ENCODE measurements at regions not wholly inside any gene's neighbourhood (a gene's known extent, or its start where the extent isn't known, plus 50 kb on each side); places are given as distances from the start of the nearest gene placed in this dataset.

DNA sequence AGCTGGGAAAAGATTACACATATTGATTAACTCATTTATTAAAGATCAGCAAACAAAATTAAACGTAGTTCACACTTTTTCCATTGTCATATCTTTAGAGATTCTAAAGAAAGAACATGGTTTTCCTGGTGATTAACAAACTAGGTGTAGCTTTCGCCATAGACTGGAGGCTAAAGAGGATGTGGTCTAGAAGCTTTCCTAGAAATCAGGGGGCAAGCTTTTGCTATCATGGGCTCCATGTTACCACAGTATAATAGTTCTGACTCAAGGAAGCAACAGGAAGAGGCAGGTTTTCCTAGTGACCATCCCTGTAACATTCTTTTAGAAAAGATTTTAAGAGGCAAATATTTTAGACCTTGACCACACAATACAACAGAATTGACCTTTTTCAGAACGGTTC is 232.7 kb downstream of the METTL4 start:
- DNase-seq: no peak

DNA sequence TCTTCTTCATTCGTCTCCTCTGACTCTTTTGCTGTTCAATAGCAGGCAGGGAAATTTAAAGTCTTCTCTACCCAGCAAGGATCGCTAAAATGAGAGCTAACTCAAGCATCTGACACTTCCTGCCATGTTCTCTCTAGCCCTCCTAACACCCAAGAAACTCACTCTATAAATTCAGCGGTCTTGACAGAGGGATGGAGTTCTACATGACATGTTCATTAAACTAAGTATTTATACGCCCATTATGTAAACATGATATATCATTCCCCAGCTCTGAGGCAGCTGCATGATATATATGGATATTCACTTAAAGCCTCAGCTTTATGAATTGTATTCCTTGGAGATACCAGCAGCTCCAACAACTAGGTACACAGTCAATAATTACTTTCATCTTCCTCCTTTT is 231.0 kb downstream of the METTL4 start:
- no peak for DNase-seq

DNA sequence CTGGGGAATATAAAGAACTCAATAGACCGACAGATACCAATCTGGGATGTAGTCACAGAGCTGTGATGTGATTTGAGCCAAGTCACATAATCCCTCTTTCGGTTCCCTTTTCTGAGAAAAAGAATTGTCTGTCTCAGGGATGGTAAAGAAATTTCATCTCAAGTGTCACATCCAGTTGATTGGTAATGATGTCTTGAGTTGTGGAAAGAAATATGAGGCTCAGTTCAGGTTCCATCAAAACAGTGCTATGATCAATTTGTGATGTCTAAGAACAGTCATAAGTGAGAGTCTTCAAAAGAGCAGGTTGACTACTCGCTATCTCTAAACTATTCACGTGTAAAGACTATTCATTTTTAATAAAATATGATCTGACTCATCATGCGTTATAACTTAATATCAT is 223.3 kb downstream of the METTL4 start:
- no peak for DNase-seq

DNA sequence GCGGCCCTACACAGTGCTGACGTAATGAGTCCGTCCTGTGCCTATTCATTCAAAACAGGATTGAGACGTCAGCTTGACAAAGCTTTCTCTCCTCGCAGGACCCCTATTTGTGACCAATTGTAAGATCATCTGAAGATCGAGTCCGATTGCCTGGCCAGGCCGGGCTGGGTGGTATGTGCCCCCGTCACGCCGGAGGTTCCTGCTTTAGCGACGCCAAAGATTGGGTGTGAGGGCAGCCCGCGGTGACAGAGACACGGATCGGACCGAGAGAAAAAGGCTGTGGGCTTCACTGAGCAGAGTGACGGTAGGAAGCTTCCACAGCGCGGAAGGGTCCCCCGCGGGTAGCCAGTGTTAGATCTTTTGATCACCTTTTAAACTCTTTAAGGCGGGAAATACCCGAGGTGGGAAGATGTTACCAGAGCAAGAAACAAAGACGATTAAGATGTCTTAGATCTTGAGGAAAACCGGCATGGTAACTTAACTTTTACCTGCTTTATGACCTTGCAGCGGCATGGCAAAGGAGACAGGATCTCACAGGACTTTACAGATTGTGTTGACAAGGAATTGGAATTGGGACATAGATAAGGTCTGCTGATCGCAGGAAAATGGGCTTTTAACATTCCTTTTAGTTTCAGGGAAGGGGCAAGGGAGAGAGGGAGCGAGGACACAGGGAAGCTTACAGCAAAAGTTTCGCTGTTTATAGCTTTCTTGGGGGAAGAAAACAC is 220.0 kb downstream of the METTL4 start:
- no peak for DNase-seq

DNA sequence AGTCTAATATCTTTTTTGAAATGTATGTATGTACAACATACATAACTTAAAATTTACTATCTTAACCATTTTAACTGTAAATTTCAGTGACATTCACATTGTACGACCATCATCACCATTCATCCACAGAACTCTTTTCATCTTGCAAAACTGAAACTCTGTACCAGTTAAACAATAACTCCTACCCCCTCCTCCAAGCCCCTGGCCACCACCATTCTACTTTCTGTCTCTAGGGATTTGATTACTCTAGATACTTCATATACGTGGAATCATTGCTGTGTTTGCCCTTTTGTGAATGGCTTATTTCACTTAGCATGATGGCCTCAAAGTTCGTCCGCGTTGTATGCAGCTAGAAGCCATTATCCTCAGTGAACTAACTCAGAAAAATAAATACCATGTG is 217.0 kb downstream of the METTL4 start:
- DNase-seq: no peak

DNA sequence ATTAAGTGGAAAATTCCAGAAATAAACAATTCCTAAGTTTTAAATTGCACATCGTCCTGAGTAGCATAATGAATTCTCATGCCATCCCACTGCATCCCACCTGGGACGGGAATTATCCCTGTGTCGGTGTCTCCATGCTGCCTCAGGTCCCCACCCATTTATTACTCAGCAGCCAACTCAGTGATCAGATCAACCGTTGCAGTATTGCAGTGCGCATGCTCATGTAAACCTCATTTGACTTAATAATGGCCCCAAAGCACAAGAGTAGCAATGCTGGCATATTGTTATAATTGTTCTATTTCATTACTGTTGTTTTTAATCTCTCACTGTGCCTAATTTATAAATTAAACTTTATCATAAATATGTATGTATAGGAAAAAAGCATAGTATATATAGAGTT is 214.4 kb downstream of the METTL4 start:
- DNase-seq: no peak

DNA sequence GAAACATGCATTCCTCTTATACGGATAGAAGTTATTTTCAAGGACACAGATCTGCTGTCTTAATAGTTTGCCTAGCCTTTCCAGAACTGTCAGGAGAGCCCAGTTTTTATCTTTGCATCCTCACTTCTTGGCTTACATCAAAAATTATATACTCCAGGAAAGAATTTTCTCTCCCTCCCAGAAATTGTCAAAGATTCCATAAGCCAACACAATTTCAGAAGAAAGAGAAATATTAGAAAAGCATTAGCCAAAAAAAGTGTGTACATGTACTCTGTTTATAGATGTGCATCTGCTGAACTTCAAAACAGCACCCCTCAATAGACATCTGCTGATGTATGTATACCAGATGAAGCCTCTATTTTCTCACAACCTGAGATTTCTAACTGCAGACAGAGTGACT is 210.4 kb downstream of the METTL4 start:
- no peak for DNase-seq

DNA sequence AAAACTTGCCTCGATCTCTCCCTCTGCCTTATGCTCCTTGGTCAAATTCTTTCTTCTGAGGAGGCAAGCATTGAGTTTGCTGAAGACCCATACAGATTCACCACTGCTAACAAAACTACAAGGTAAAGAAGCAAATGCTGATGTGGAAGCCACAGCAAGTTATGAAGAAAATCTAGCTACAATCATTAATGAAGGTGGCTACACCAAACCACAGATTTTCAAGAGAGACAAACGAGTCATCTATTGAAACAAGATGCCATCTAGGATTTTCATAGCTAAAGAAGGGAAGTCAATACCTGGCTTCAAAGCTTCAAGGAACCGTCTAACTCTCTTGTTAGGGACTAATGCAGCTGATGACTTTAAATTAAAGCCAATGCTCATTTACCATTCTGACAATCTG is 203.2 kb downstream of the METTL4 start:
- no peak for DNase-seq

DNA sequence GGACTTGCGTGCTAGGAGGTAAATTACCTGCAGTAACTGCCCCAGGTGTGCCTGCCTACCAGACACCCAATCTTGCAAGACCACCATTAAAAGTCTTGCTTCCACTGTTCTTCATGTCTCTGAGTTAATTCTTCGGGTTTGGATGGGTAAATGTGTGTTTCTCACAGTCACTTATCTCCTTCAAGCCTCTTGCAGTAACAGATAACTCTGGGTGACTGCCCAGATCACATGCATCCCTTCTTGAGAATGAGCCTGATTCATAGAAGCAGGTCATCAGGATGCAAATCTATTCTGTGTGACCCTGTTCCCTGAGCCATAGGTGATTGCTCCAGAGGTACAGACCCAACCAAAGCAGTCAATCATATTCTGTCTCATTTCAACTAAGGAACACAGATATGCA is 194.6 kb downstream of the METTL4 start:
- DNase-seq: no peak

DNA sequence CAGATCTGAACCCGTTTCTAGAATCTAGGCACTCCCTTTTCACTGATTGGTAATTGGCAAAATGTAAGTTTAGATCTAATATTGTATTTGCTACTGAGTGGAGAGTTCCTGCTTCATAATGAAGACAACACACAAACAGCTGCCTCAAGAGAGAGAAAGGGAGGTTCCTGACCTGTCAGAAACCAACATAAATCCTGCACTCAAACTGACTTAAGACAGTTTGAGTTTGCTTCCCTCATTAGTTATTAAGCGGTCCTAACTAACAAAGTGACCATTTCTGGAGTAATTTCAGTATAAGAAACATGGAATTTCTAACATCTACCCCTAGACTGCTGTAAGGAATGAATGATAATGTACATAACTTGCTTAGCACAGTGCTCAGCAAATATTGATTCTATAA is 191.2 kb downstream of the METTL4 start:
- no peak for DNase-seq

DNA sequence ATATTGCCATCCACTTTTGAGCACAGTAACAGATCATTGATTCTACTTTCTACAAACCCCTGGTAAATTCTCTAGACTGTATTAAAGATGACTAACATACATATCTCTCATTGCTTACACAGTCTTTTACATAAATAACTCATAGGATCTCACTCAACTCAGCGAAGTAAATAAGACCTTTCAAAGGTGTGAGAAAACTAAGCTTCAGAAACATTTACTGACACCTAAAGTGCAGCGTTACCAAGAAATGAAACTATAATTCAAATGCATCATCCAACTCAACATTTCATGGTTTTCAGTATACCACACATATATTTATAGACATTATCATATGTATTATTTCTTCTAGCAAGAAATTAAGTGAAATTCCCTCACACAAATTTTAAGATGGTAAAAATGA is 189.8 kb downstream of the METTL4 start:
- no peak for DNase-seq

DNA sequence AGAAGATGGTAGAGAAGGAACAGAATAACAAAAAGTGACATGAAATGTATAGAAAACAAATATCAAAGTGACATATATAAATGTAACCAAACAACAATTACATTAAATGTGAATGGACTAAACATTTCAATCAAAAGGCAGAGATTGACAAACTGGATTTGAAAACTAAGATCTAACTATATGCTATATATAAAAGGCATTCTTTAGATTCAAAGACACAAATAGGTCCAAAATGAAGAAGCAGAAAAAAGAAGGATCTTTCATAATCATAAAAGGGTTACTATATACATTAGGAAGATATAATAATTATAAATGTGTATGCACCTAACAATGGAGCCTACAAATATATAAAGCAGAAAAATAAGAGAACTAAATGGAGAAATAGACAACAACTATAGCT is 183.7 kb downstream of the METTL4 start:
- DNase-seq: no peak

DNA sequence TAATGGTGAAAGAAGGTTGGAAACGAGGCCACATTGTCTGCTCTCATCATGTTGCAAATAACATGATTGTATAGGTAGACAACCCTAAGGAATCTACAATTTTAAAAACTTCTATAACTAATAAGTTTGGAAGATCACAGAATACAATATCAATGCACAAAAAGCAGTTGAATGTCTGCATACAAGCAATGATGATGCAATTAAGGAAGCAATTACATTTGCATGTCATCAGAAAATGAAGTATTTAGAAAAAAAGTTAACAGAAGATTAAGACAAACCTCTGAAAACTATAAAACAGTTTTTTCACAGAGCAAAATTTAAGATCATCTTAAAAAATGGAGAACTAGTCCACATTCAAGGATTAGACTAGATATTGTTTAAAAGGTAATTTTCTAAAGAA is 181.1 kb downstream of the METTL4 start:
- DNase-seq: no peak

DNA sequence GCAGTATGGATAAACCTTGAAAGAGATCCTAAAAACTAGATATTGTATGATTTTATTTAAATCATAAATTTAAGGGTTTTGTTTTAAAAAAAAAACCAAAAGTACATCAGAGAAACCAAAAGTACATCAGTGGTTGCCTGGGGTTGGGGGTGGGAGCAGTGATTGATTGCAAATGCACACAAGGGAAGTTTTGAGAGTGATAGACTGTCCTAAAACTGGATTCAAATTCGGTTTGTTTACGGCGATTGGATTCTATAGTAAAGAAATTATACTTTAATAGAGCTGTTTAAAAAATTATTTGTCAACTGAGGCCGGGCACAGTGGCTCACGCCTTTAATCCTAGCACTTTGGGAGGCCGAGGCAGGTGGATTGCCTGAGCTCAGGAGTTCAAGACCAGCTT is 179.8 kb downstream of the METTL4 start:
- no peak for DNase-seq

DNA sequence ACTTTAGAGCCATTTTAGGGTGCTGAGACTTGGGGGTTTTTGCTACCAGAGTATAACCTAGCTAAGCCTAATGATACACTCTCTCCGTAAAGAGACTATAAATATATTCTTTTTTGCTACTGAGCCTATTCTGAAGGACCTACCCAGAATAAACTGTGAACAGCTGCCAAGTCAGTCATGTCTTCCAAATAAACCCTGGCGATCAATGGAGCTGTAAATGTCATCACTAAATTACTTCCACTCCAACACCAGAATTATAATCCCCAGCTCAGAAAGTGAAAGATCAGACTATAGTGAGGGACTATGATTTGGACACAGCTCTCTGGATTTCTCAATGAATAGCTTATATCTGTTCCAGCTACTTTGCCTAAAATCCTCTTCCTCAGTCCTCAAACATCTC is 178.9 kb downstream of the METTL4 start:
- DNase-seq: no peak

DNA sequence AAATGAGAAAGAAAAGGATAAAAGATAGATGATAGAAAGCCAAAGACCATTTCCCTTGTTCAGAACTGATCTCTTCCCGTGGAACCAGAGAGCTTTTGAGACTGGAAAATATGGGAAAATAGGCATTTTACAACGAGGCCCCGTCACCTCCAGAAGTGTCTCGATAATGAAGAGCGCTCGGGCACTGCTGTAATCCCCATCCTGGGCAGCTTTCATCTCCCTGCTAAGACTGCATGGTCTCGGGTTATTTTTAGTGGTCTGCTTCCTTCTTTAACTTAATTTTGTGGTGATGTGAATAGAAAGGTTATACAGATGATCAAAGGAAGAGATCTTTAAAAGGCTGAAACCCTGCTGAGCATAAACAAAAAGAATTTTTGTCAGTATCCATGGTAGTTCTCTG is 176.6 kb downstream of the METTL4 start:
- peak; percentile 25 for DNase-seq

DNA sequence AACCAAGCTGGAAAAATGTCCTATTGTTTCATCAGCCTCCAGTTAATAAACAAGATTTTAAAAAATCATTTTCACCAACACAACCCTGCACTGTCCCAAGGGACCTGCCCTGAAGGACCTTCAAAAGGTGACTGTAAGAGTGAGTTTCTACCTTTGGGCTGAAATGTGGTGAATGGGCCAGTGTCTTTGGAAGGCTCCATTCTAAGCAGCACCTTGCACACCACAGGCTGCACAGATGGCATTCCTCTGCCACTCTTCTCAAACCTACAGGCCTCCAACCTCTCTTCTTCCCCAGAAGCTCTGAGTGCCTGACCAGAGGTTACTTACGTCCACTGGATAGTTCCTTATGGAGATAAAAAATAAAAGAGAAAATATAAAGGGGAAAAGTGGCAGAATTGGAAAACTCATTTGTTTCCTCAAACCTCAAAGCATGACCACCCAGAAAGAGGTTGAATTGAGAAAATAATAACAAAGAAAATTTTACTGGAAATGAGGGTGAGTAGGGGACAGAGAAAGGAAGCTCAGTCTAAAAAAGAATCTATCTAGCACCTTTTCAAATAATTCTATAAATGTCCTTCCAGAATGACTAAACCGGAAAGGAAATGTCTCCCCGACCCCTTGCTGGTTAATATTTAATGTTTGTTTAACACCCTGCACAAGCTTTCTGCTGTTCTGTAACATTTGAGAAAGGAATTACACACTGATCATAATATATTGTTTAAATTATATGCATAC is 175.7 kb downstream of the METTL4 start:
- no peak for DNase-seq

DNA sequence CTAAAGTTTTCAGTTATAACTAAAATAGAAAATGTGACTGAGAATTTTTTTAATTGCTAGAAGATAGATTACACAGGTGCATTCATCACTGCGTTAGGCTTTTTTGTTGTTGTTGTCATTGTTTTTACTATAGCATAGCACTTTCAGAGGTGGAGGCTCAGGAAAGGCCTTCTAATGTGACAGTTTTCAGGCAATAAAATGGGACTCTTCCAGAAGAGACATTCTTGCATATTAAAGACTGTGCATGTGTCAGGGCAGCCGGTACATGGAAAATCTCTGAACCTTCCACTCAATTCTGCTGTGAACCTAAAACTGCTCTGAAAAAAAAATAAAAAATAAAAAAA is 175.2 kb downstream of the METTL4 start:
- DNase-seq: no peak

DNA sequence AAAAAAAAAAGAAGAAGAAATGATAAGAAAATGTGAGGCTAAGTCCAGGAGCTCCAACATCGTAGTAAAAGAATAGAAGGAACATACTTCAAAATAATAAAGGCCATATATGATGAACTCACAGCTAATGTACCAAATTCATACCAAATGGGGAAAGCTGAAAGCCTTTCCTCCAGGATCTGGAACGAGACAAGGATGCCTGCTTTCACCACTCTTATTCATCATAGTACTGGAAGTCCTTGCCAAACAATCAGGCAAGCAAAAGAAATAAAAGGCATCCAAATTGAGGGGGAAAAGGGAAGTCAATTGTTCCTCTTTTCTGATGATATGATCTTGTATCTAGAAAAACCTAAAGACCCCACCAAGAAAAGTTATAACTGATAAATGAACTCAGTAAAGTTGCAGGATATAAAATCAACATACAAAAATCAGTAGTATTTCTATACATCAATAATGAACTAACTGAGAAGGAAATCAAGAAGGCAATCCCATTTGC is 170.6 kb downstream of the METTL4 start:
- no peak for DNase-seq

DNA sequence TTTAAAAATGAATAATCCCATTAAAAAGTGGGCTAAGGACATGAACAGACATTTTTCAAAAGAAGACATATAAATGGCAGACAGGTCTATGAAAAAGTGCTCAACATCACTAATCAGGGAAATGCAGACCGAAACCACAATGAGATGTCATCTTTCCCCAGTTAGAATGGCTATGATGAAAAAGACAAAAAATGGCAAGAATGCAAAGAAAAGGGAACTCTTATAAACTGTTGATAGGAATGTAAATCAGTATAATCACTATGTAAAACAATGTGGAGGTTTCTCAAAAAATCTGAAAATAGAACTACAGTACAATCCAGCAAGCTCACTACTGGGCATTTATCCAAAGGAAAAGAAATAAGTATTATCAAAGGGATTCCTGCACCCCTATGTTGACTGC is 169.2 kb downstream of the METTL4 start:
- DNase-seq: no peak

DNA sequence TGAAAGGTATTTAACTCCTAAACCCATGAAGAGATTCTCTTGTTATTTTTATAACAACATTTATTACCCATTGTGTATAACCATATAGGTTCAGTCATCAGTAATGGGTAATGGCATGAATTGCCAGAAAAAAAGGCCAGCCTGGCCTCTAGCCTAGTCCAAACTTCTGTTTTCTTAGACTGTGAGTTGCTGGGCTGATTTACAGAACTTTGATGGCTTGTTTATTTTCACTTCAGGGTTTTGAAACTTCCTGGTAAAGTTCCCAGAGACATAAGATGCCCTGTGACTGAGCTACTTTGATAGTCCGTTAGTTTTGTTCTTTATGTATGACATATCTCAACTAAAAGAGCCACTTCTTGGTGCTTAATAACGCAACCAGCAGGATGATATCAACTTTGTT is 164.8 kb downstream of the METTL4 start:
- DNase-seq: no peak

DNA sequence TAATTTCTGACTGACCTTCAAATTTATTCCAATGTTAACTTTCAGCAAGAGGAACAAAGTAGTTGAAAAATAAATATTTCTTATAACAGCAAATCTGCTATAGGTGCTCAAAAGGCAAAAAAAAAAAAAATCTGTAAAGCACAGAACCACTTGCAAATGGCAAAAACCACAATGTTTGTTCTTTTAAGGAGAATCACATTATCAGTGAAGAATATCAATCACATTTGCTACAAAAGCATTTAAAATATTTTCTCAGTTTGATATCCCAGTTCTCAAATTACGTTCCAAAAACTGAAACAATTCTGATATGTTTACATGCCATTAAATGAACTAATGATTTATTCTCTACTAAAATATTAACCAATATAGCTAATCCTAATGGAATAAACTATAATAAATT is 163.3 kb downstream of the METTL4 start:
- no peak for DNase-seq

DNA sequence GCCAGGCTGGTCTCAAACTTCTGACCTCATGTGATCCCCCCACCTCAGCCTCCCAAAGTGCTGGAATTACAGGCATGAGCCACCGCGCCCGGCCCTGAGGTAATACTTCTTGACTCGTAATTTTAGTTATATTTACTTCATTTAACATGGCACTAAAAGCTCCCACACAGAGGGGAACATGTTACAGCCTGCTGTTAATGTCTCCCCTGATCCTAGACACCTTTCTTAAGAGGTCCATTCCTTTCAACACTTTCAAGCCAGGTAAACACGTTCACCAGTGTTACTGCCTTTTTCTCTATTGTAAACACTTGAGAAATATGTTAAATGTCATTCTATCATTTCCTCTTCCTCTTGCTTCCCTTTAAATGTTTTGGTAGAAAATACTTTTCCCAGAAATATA is 161.4 kb downstream of the METTL4 start:
- no peak for DNase-seq

DNA sequence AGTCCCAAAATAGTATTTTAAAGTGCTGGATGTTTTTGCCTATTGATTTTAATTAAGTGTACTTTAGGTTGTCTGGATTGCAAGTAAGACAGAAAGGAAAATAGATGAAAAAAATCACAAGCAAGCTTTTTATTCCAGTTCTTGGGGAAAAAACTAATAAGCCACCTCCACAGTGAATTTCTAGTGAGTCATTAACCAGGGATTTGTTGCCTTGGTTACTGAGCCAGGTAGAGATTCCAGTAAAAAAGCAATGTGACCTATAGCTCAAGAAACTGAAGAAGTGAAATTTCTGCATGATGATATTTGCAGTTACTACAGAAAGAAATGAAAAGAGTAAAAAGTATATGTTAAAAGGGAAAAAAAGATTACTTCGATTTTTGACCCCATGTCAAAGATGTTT is 160.6 kb downstream of the METTL4 start:
- peak; percentile 14 for DNase-seq

Measured in eye (tissue), 1 donor.